Fibroblast of mammary gland (primary cell): ENCODE measurements at regions not wholly inside any gene's neighbourhood (a gene's known extent, or its start where the extent isn't known, plus 50 kb on each side); places are given as distances from the start of the nearest gene placed in this dataset.

Experiments used
- DNase-seq: peaks from one replicate; pipeline ENCODE4 v3.0.0-alpha.2; 2010; ENCODE audit warnings: low read depth
- H3K4me3 ChIP-seq: 2 replicates; pipeline ENCODE4 v1.5.1; 2011; ENCODE audit warnings: low read depth, mild to moderate bottlenecking, low read length, moderate library complexity; ENCODE audit not compliant: control insufficient read depth
- TF ChIP-seq, protein P1 (sequence below): conservative IDR thresholded peaks from 2 replicates; pipeline ENCODE4 v1.5.1; 2011; ENCODE audit warnings: low read depth, low read length, inconsistent platforms; ENCODE audit not compliant: control insufficient read depth, insufficient read depth

- no peak for DNase-seq
- no peak overlapping the region for H3K4me3 ChIP-seq
- TF ChIP-seq, protein P1, sequence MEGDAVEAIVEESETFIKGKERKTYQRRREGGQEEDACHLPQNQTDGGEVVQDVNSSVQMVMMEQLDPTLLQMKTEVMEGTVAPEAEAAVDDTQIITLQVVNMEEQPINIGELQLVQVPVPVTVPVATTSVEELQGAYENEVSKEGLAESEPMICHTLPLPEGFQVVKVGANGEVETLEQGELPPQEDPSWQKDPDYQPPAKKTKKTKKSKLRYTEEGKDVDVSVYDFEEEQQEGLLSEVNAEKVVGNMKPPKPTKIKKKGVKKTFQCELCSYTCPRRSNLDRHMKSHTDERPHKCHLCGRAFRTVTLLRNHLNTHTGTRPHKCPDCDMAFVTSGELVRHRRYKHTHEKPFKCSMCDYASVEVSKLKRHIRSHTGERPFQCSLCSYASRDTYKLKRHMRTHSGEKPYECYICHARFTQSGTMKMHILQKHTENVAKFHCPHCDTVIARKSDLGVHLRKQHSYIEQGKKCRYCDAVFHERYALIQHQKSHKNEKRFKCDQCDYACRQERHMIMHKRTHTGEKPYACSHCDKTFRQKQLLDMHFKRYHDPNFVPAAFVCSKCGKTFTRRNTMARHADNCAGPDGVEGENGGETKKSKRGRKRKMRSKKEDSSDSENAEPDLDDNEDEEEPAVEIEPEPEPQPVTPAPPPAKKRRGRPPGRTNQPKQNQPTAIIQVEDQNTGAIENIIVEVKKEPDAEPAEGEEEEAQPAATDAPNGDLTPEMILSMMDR, result no peak
Measured at GRCh38 chr1:221063651-221064050, 184.4 kb downstream of the HLX start.

DNA sequence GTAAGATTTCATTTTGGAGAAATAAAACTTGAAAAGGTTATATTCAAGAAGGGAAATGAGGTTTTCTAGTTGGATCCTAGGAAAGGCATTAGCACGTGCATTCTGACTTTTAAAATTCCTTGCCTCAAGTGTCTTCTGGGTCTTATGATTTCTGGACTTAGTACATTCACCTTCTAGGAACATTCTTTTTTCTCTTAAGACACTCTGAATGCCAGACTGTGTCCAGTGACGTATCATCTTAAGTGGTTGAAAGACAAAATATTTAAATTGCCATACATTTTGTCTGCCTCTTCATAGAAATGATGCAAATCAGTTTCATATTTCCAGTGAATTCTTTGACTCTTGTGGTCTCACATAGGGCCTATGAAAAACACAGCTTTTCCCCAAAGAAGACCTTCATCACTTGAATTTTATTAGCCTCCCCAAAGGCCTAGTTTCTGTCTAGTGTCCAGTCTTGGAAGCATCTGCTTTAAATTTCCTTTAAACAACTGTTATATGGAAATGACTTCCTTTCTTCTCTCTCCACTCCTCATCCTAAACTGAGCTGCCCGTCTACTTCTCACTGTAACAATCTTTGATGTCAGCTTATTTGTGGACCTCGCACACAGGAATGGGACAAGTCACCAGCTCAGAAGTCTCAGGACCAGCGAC lies 187.2 kb downstream of the HLX start:
- H3K4me3 ChIP-seq, result no peak overlapping the region
- TF ChIP-seq, protein P1, result no peak
- DNase-seq, result no peak

- TF ChIP-seq, protein P1, result no peak
- no peak for DNase-seq
Measured at GRCh38 chr1:221067721-221068120, 188.5 kb downstream of the HLX start.

GRCh38 chr1:221069178-221069903 lies 190.1 kb downstream of the HLX start:
- no peak for DNase-seq
- no peak overlapping the region for H3K4me3 ChIP-seq
- TF ChIP-seq, protein P1, result no peak

More at GRCh38 chr1:221067721-221068120, 188.5 kb downstream of the HLX start:
- H3K4me3 ChIP-seq, result no peak overlapping the region

DNA sequence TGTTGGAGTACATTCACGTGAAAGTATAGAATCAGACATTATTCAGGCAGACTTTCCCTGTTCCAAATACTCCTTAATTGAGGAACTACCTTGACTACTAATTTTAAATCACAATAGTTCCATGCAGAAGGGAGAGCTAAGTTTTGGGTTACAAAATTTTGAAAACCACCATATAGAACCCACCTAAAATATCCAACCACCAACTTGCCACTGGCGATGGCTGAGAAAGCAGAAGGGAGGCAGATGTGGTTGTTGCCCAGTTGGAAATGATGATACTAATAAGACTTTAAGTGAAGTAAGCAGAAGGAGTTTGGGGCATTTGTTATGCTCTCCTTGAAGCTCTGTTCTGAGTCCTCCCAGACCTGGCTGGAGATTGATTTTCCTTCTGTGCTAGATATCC lies 190.7 kb downstream of the HLX start:
- DNase-seq, result no peak
- TF ChIP-seq, protein P1, result no peak
- no peak overlapping the region for H3K4me3 ChIP-seq

GRCh38 chr1:221071777-221072176 lies 192.5 kb downstream of the HLX start:
- no peak overlapping the region for H3K4me3 ChIP-seq
- TF ChIP-seq, protein P1, result no peak
- DNase-seq, result peak; percentile 19
